ENCODE measurements at regions not wholly inside any gene's neighbourhood (a gene's known extent, or its start where the extent isn't known, plus 50 kb on each side); places are given as distances from the start of the nearest gene placed in this dataset.

DNA sequence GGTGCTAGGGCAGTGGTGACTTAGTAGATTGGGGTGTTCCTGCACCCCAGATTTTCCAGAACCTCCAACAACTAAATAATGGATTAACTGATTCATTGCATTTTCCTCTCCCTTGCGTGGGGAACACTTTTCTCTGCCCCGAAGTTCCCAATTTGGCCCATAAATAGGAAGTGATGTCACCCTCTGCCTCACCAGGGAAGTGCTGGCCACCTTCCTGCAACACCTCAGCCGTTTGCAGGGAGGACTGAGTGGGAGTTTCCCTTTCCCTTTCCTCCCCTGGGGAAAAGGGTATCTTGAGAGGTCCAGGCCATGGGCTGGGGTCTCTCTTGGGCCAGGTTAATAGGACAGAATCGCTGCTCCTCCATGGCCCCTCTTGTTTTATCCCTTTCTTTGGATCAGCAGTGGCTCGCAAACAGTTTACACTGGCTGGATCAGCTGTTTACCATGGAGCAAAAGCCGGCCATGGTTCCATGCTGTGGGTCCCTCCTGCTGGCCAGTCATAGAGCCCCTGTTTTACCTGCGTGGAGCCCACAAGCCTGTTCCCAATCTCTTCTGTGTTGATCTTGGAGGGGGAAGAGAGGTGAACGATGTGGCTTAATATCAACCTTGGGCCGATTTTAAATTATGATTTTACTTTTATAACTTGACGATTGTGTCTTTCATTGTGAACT lies 91.6 kb upstream of the VRK1 start (continued):
- TF ChIP-seq, protein P1, sequence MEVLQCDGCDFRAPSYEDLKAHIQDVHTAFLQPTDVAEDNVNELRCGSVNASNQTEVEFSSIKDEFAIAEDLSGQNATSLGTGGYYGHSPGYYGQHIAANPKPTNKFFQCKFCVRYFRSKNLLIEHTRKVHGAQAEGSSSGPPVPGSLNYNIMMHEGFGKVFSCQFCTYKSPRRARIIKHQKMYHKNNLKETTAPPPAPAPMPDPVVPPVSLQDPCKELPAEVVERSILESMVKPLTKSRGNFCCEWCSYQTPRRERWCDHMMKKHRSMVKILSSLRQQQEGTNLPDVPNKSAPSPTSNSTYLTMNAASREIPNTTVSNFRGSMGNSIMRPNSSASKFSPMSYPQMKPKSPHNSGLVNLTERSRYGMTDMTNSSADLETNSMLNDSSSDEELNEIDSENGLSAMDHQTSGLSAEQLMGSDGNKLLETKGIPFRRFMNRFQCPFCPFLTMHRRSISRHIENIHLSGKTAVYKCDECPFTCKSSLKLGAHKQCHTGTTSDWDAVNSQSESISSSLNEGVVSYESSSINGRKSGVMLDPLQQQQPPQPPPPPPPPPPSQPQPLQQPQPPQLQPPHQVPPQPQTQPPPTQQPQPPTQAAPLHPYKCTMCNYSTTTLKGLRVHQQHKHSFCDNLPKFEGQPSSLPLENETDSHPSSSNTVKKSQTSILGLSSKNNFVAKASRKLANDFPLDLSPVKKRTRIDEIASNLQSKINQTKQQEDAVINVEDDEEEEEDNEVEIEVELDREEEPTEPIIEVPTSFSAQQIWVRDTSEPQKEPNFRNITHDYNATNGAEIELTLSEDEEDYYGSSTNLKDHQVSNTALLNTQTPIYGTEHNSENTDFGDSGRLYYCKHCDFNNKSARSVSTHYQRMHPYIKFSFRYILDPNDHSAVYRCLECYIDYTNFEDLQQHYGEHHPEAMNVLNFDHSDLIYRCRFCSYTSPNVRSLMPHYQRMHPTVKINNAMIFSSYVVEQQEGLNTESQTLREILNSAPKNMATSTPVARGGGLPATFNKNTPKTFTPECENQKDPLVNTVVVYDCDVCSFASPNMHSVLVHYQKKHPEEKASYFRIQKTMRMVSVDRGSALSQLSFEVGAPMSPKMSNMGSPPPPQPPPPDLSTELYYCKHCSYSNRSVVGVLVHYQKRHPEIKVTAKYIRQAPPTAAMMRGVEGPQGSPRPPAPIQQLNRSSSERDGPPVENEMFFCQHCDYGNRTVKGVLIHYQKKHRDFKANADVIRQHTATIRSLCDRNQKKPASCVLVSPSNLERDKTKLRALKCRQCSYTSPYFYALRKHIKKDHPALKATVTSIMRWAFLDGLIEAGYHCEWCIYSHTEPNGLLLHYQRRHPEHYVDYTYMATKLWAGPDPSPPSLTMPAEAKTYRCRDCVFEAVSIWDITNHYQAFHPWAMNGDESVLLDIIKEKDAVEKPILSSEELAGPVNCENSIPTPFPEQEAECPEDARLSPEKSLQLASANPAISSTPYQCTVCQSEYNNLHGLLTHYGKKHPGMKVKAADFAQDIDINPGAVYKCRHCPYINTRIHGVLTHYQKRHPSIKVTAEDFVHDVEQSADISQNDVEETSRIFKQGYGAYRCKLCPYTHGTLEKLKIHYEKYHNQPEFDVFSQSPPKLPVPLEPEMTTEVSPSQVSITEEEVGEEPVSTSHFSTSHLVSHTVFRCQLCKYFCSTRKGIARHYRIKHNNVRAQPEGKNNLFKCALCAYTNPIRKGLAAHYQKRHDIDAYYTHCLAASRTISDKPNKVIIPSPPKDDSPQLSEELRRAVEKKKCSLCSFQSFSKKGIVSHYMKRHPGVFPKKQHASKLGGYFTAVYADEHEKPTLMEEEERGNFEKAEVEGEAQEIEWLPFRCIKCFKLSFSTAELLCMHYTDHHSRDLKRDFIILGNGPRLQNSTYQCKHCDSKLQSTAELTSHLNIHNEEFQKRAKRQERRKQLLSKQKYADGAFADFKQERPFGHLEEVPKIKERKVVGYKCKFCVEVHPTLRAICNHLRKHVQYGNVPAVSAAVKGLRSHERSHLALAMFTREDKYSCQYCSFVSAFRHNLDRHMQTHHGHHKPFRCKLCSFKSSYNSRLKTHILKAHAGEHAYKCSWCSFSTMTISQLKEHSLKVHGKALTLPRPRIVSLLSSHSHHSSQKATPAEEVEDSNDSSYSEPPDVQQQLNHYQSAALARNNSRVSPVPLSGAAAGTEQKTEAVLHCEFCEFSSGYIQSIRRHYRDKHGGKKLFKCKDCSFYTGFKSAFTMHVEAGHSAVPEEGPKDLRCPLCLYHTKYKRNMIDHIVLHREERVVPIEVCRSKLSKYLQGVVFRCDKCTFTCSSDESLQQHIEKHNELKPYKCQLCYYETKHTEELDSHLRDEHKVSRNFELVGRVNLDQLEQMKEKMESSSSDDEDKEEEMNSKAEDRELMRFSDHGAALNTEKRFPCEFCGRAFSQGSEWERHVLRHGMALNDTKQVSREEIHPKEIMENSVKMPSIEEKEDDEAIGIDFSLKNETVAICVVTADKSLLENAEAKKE (CRISPR knock-in tag; IDR thresholded peaks at IDR 0.05) = no peak
- TF ChIP-seq ZNF114 (CRISPR knock-in tag; IDR thresholded peaks at IDR 0.05) = no peak
- TF ChIP-seq ZNF331 (CRISPR knock-in tag; IDR thresholded peaks at IDR 0.05; ENCODE audit: low read depth) = no peak
- no peak for TF ChIP-seq CREB1 (CRISPR knock-in tag; IDR thresholded peaks at IDR 0.05; ENCODE audit: low read depth)
- TF ChIP-seq POLR2AphosphoS5 (IDR thresholded peaks at IDR 0.05; ENCODE audit: low read depth) = no peak
- TF ChIP-seq, protein P2, sequence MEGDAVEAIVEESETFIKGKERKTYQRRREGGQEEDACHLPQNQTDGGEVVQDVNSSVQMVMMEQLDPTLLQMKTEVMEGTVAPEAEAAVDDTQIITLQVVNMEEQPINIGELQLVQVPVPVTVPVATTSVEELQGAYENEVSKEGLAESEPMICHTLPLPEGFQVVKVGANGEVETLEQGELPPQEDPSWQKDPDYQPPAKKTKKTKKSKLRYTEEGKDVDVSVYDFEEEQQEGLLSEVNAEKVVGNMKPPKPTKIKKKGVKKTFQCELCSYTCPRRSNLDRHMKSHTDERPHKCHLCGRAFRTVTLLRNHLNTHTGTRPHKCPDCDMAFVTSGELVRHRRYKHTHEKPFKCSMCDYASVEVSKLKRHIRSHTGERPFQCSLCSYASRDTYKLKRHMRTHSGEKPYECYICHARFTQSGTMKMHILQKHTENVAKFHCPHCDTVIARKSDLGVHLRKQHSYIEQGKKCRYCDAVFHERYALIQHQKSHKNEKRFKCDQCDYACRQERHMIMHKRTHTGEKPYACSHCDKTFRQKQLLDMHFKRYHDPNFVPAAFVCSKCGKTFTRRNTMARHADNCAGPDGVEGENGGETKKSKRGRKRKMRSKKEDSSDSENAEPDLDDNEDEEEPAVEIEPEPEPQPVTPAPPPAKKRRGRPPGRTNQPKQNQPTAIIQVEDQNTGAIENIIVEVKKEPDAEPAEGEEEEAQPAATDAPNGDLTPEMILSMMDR (conservative IDR thresholded peaks at IDR 0.05; ENCODE audit: low read depth in 2 of 2) = no peak
- TF ChIP-seq STAT1 (IDR thresholded peaks at IDR 0.05; ENCODE audit: unreplicated experiment) = no peak
- no peak for TF ChIP-seq EZH2 (IDR thresholded peaks at IDR 0.05; ENCODE audit: low read depth, unreplicated experiment)

Measured in GM23338 (cell line).